Epidermal melanocyte (primary cell): ENCODE measurements at regions not wholly inside any gene's neighbourhood (a gene's known extent, or its start where the extent isn't known, plus 50 kb on each side); places are given as distances from the start of the nearest gene placed in this dataset.

Source experiments
- DNase-seq: peaks from one replicate; pipeline ENCODE4 v3.0.0; 2011; ENCODE audit warnings: low spot score; ENCODE audit not compliant: insufficient read length

DNA sequence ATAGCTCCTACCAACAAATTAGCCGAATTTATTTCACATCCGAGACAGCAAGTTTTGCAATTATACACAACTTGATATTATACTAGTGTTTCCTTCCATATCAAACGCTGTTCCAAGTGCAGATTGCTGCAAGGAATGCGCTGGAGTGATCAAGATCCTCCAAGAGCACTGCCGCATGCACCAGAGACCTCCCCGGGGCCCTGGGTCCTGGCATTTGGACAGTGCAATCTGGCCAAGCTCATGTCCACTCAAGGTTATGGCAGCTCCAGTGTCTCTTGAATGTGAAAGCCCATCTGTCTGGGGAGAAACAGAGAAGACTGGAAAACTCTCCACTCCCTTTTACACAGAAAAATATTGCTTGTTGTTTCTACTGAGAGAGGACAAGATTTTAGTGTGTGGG lies 111.9 kb downstream of the HSPH1 start:
- DNase-seq, result no peak

DNA sequence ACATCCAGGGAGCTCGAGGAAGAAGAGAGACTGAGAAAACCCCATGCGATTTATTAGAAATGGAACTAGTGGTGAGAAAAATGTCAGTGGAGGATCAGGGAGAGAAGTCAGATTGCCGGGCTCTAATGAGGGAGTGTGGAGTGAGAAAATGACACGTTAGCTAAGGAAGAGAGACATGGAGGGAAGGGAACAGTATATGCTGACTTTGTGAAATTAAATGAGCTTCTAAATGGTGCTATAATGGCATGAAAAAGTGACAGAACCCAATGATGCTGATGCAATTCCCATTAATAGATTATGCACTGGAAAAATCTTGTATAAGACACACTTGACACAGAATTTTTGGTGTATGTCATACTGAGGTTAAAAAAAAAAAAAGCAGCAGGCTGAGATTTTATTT lies 112.6 kb downstream of the HSPH1 start:
- DNase-seq, result no peak

DNA sequence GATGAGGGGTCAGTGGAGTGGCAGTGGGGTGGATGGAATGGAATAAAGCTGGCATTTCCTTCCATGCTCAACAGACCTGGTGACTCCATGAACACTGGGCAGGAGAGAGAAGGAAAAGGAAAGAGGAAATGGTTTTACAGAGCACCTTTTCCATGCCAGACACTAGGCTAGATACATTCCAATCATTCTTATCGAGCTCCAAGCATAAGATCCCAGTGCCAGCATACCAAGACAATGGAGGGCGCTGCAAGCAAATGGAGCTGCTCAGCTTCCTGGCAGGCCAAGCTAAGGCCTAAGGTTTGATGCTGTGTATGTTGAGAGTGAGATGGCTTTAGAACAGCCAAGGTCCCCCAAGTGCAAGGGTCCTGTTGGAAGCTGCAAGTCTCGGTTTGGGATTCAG lies 113.2 kb downstream of the HSPH1 start:
- DNase-seq, result no peak

DNA sequence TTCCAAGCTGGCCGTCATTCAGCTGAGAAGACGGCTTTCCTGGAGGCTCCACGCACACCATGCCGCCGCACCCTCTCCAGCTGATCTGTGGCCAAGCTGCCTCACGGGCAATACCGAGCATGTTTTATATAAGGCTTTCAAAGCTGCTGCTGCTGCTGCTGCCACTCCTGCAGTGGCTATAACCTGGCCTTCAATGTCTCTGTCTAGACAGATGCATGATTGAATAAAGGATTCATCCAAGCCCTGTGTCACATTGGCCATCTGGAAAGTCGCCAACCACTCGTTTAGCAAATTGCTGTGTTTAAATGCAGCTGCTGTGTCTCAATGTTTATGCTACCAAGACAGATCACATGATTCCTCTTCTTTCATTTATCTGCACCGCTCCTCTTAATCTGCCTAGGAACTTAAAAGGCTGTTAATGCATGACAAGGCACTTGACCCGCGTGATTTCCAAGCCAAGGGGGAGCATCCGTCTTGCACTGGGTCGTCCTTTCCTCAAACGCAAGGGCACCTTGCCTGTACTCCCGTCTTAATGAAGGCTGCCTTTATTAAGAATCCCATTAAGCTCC lies 114.3 kb downstream of the TEX26 start:
- peak; percentile 73 for DNase-seq

DNA sequence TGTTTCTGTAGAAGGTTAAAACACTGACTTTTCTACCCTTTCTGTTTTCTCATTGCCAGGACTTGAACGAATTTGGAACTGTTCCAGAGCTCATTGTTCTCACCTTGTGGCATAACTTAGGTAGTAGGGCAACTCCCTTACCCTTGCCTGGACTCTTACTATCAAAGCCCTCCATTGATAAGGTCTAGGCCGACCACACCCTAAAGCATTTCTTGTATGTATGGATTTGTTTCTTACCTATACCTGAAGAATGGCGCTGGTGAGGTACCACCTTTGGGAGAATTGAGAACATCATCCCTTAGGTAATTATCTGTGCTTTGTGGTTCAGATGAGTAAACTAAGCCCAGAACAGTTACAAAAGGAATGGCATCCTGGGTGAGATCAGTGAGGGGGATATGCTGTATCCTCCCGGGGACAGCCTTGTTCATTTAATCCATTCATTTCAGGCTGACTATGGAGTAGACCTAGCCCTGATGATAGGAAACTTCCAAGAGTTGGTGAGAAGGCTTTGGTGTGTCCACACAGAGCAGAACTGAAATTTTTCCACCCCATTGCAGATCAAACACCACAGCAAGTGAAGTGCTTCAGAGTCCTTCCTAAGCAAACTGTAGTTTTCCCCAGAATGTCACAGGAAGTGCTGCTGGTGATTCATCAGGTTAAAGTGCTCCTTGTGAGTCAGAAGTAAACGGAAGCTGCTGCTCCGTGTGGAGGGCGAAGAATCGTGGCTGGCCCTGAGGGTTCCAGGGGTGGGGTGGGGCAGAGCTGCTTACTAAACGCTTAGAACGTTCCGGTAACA lies 113.0 kb downstream of the TEX26 start:
- peak; percentile 39 for DNase-seq

DNA sequence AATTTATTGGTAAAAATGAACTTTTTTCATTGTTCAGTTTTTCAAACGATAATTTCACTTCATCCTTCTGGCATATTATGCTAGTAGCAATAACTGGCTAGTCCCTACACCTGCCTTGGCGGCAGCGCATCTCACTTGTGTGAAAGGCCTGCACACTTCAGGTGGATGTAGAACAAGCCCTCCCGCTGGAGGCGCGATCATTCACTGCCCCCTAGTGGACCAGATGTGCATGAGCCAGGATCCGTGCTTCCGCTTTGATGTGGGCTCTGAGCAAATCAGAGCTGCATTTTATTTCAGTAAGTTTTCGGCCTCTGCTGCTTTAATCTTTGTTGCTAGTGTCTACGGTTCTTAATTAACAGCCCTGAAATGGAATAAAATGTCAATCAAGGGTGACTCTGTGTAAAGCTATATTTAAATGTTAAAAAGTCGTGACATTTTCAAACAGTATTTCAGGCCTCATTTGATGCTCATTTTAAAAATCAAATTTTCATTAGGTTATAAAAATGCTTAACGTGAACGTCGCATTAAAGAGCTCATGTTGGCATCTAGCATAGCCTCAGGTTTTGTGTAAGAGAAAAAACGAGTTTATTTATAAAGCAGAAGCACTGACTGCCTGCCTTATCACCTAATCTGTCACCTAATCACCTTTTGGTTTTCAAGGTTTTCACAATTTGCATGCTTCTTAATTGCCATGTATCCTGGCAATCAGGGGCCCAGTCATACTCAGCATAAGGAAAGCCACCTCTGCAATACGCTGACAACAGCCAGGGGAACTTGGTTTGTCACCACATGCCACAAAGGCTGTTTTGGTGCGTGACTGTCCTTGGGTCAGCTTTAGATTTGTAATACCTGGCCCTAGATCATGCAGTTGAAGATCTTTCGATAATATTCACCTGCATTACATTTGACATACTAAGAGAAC lies 112.2 kb downstream of the TEX26 start:
- DNase-seq, result peak; percentile 64

DNA sequence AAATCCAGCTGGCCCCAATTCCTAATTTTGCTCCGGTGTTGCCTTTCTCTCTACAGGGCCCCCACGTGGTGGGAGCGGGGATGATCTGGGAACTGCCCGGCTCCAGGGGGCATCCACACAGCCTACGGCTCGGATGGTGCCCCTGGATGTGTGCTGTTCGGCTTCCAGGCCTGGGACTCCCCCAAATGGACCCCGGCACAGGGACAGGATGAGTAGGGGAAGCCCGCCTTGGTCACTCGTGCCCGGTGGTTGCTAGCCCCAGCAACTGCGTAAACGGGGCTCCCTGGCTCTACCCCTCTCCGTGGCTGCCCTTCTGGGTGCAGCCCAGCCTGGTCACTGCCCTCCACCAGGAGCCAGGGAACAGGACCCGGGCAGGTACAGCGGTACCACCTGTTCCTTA lies 111.5 kb downstream of the TEX26 start:
- DNase-seq, result no peak

DNA sequence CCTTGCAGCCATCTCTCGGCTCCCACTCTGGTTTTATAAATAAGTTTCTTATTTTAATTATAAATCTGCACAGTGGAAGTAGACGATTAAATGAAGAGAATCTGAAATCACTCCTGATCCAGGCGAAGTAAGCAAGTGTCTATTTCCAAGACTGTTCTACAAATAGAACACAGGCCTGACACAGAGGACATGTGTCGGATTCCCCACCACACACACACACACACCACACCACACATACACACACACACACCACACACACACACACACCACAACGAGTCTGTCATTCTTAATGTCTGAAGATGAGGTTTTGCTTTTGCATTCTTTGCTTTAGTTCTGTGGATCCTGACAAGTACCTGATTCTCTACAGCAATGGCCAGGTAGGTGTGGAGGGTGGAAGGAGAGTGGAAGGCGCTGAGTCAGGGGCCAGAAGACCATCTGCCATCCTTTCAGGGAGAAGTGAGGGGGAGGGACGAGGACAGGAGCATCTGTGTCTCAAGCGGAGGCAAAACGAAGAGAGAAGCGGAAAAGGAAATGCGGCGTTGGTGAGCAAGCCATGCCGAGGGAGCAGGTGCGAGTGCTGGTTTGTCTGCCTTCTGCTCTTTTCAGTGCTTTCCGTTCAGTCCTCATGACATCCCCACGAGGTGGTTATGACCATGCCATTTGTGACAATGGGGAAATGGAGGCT lies 110.2 kb downstream of the TEX26 start:
- no peak for DNase-seq

DNA sequence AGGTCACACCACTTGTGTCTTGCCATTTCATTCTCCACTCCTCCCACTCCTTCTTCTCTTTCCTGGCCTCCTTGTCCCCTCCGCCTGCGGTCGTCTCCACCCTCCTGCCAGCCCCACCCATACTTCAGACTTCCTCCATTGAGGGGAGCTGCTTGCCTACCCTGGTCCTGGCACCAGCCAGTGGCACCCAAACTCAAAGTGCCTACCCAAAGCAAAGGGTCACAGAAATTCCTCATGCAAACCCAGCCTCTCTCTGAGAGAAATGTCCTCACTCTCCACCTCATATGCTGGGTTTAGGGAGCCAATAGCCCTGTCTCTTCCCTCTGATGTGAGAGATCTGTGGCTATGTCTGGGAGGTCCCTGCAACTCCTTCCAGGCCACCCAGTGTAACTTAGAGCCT lies 109.6 kb downstream of the TEX26 start:
- no peak for DNase-seq

DNA sequence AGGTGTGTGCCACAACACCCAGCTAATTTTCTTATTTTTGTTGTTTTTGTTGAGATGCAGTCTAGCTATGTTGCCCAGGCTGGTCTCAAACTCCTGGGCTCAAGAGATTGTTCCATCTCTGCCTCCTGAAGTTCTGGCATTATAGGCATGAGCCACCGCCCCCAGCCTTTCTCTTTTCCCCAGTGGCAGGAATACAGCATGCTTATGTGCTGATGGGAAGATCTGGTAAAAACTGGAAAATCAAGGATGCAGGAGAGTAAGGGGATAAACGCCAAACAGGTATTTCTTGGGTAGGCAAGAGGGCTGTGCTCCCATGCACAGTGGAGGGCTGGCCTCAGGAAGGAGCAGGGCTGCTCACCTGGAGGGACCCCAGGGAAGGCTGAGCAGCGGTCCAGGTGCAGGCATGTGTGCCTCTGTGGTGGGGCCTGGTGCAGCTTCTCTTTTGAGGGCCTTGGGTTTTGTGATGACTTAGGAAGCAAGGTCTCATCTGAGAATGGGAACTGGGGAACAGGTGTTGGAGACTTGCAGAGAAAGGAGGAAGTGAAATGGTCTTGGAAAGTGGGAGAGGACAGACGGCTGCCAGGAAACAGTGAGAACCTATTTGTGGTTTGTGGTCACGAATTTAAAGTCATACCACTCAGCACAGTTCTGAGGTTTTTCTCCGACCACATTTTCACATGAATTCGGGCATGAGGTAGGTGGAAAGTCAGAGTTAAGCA lies 106.5 kb downstream of the TEX26 start:
- no peak for DNase-seq

DNA sequence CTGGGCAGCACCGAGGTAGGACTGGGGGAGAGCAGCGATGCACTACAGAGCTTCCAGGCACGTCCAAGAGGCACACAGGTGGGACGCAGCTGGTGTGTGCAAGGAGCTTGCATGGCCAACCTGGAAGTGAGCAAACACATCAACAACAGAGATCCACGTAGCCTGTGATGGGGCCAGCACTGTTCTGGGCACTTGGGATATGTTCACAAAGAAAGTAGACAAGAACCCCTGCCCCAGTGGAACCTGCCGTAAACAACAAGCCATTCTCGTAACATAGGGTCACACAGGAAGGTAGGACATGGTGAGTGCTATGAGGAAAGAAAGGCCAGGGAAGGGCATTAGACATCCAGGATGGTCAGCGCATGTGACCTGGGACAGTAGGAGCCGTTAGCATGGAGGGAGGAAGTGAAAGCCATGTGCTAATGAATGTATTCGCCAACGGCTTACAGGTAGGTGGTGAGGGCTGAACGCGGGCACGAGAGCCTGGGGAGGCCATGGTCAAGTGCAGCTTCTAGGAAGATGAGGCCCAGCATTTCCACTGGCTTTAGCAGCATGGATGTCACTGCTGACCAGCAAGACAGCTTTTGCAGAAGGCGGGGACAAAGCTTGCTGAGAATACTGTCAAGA lies 105.5 kb downstream of the TEX26 start:
- no peak for DNase-seq

DNA sequence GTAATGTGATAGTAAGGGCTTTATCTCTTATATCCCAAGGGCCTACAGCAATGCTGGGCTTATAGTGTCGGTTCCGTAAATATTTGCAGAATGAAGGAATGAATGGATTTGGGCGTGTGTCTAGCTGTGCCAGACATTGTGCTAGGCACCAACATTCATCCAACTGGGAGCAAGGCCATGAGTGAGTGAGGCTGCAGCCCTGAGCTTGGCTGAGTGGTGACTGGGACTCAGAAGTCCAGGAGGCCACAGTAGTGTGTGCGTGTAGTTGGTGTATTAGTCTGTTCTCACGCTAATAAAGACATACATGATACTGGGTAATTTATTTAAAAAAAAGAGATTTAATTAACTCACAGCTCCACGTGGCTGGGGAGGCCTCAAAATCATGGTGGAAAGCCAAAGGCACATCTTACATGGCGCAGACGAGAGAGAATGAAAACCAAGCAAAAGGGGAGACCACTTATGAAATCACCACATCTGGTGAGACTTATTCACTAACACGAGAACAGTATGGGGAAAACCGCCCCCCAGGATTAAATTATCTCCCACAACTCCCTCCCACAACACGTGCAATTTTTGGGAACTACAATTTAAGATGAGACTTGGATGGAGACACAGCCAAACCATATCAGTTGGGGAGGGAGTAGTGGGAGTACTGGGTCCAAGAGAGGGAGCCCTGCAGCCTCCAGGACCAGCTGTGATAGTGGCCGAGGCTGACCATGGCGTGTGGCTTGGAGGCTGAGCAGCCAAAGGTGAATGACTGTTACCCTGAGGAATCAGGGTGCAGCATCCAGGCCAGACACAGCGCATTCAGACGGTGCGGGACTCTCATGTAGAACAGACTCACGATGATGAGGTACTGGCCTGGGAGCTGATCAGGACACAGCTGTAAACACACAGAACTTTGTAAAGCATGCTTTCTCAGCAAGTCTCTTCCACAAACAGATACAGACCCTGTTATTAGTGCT lies 104.6 kb downstream of the TEX26 start:
- DNase-seq, result no peak

DNA sequence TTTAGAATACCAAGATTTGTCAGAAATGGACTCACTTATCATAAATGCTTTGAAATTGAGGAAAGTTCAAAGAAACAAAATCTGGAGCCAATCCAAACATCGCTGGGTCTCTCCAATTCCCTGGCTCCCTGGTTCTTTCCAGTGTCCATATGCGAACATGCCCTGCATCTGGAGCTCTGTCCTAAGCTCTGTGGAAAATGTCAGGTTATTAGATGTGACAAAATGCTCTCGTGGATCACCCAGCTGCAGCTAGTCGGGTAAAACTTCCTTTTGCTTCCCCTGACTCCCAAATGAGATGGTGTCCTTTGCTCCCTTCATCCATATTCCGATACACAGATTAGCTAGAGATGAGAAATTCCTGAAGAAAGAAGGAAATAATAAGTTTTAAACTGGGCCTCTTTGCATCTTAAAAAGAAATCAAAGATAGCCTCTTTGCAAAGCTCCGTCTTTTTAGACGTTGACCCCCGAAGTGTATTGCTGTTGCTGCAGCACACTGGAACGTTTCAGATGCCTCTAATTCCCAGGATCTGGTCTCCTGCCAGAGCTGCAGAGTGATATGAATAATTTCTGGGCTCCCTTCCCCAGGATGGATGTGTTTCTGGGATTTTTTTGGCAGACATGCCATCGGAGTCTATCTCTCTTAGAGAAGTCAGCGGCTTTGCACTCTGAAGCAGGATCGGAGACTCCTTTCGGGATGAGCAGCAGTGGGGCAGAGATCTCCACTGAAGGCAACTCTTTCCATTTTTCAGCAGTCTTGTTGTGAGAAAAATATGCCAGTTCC lies 102.9 kb downstream of the TEX26 start:
- no peak for DNase-seq

DNA sequence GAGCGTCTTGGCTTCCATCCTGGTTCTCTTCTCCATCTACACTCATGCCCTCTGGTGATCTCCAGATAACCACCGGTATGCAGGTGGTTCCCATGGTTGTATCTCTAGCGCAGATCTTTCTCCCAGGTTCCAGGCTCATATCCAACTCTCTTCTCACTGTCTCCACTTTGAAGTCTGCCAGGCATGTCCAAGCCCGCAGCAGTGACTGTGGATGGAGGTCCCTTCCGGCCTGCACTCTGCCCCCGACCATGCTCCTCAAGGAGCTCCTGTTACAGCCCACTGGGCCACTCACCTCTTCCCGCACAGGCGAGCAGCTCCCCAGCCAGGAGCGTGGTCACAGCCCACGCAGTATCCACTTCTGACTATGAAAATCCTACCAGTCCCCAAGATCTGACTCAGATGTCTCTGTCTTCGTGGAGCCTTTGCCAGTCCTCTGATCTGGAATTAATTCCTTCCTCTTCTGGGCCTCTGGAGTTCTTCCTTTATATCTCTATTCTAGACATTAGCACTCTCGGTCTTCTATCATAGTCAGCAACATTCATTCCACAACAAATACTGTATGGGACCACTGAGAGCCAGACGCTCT lies 100.2 kb downstream of the TEX26 start:
- no peak for DNase-seq

DNA sequence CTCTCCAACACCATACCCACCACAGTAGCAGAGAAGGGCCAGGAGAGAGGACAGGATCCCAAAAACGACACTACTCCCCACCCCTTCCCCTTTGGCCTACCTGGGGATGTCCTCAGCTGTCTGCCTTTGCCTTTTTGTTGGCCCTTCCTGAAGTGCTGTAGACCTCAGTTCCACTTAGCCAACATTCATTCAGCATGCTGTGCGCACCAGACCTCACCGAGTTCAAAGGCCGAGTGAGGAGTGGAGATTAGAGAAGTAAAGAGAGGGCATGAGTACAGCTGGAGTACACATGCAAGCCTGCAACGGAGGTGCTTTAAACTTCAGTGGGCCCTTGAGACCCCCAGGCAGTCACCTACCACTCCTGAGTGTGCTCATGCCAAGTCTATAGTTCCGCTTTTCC lies 99.0 kb downstream of the TEX26 start:
- DNase-seq, result no peak

DNA sequence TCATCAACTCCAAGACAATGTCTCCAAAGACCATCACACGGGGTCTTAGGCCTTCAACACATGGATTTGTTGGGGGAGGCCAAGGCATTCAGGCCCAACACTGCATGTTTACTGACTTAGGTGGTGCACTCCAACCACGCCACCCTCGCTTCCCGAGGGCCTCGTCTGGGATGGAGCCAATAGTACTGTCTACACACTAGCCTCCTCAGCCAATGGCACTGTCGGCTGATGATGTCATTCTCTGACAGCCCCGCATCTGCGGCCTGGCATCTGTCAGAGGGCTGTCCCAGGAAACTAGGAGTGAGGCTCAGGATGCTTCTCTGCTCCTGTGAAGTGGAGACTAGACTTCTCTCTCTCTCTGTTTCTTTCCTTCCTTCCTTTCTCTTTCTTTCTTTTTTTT lies 96.6 kb downstream of the TEX26 start:
- no peak for DNase-seq

DNA sequence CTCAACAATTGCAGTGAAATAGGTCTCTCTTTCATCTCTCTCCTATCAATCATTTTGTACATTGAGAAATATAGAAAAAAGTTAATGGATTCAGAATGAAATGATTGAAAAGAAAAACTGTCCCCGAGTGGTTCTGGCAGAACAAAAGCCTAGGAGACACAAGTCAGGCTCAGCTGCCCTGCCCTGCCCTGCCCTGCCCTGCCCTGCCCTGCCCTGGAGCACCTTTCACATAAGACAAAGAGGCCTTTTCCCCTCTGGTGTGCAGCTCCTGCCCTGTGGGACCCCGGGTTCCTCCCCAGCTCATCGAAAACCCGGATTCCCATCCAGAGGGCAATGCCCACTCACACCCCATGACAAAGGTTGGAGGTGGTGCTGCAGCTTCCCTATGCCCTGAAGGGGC lies 94.7 kb downstream of the TEX26 start:
- DNase-seq, result no peak
